ENCODE measurements at regions not wholly inside any gene's neighbourhood (a gene's known extent, or its start where the extent isn't known, plus 50 kb on each side); places are given as distances from the start of the nearest gene placed in this dataset.

GRCh38 chr4:166169111-166169510 lies 296.1 kb downstream of the TLL1 start:
- no peak overlapping the region for H3K27ac Mint-ChIP-seq (ENCODE audit: unreplicated experiment)
- H3K27me3 Mint-ChIP-seq (ENCODE audit: insufficient read depth, unreplicated experiment), result peaks cover 3% of the 10 kb centered on the region
- Histone ChIP-seq H3K27me3 (replicated peaks; ENCODE audit: control insufficient read depth, insufficient read depth, low read length) (no peaks in the 10 kb centered on the region), H3K36me3 (ENCODE audit: control insufficient read depth, insufficient read depth, low read length) (no peaks in the 10 kb centered on the region), H3K4me3 (ENCODE audit: low read depth, low read length) (no peak overlapping the region), H3K4me1 (no peaks in the 10 kb centered on the region), H3K9me3 (no peaks in the 10 kb centered on the region)
- H3K4me3 Mint-ChIP-seq (ENCODE audit: unreplicated experiment), result no peak overlapping the region
- H3K9me3 Mint-ChIP-seq (ENCODE audit: unreplicated experiment), result no peaks in the 10 kb centered on the region
- BruUV-seq (replicated peaks), result no TSS peak
- TF ChIP-seq CTCF (IDR thresholded peaks at IDR 0.05; ENCODE audit: insufficient read depth in 1 of 2, low read depth in 1 of 2, low read length in 1 of 2, severe bottlenecking in 1 of 2, unreplicated experiment in 1 of 2), result peak in 1 of 2 experiments; percentile 28
- no peaks in the 10 kb centered on the region for H3K4me1 Mint-ChIP-seq (ENCODE audit: low read depth, unreplicated experiment)
- intact Hi-C loops (cut with micrococcal nuclease; ENCODE audit: unreplicated experiment), result loop anchor here (5.0 kb wide), 1 partner anchor 1453 kb away; no protein-coding TSS in a partner anchor
- ChIA-PET CTCF (no interaction called here), POLR2A (no interaction called here)
- no peaks in the 10 kb centered on the region for H3K36me3 Mint-ChIP-seq (ENCODE audit: insufficient read depth, unreplicated experiment)
- peak in 1 of 2 experiments; percentile 2 for DNase-seq

- CTCF ChIA-PET, result no interaction called here
These were observed 299.6 kb downstream of the TLL1 start for GRCh38 chr4:166172619-166173018.

GRCh38 chr4:166174717-166175490 lies 301.9 kb downstream of the TLL1 start:
- no peaks in the 10 kb centered on the region for H3K4me1 ChIP-seq
- intact Hi-C loops (cut with micrococcal nuclease; ENCODE audit: unreplicated experiment), result no loop called here
- Mint-ChIP-seq H3K9me3 (ENCODE audit: unreplicated experiment) (no peaks in the 10 kb centered on the region), H3K27ac (ENCODE audit: unreplicated experiment) (no peak overlapping the region), H3K36me3 (ENCODE audit: insufficient read depth, unreplicated experiment) (no peaks in the 10 kb centered on the region), H3K4me1 (ENCODE audit: low read depth, unreplicated experiment) (no peaks in the 10 kb centered on the region), H3K27me3 (ENCODE audit: insufficient read depth, unreplicated experiment) (peaks cover 3% of the 10 kb centered on the region), H3K4me3 (ENCODE audit: unreplicated experiment) (no peak overlapping the region)
- no peak for DNase-seq
- ChIA-PET CTCF (no interaction called here), POLR2A (no interaction called here)
- H3K9me3 ChIP-seq, result no peaks in the 10 kb centered on the region
- BruUV-seq (replicated peaks), result no TSS peak
- no peak overlapping the region for H3K4me3 ChIP-seq (ENCODE audit: low read depth, low read length)
- H3K27me3 ChIP-seq (replicated peaks; ENCODE audit: control insufficient read depth, insufficient read depth, low read length), result no peaks in the 10 kb centered on the region
- TF ChIP-seq CTCF (IDR thresholded peaks at IDR 0.05; ENCODE audit: insufficient read depth in 1 of 2, low read depth in 1 of 2, low read length in 1 of 2, severe bottlenecking in 1 of 2, unreplicated experiment in 1 of 2), result no peak
- no peaks in the 10 kb centered on the region for H3K36me3 ChIP-seq (ENCODE audit: control insufficient read depth, insufficient read depth, low read length)

More at GRCh38 chr4:166172619-166173018, 299.6 kb downstream of the TLL1 start:
- Mint-ChIP-seq H3K9me3 (ENCODE audit: unreplicated experiment) (no peaks in the 10 kb centered on the region), H3K4me3 (ENCODE audit: unreplicated experiment) (no peak overlapping the region), H3K36me3 (ENCODE audit: insufficient read depth, unreplicated experiment) (no peaks in the 10 kb centered on the region), H3K27ac (ENCODE audit: unreplicated experiment) (no peak overlapping the region), H3K4me1 (ENCODE audit: low read depth, unreplicated experiment) (no peaks in the 10 kb centered on the region), H3K27me3 (ENCODE audit: insufficient read depth, unreplicated experiment) (peaks cover 4% of the 10 kb centered on the region)
- intact Hi-C loops (cut with micrococcal nuclease; ENCODE audit: unreplicated experiment), result no loop called here
- no TSS peak for BruUV-seq (replicated peaks)
- Histone ChIP-seq H3K4me1 (no peaks in the 10 kb centered on the region), H3K4me3 (ENCODE audit: low read depth, low read length) (no peak overlapping the region), H3K27me3 (replicated peaks; ENCODE audit: control insufficient read depth, insufficient read depth, low read length) (no peaks in the 10 kb centered on the region), H3K9me3 (no peaks in the 10 kb centered on the region), H3K36me3 (ENCODE audit: control insufficient read depth, insufficient read depth, low read length) (no peaks in the 10 kb centered on the region)
- DNase-seq, result no peak
- TF ChIP-seq CTCF (IDR thresholded peaks at IDR 0.05; ENCODE audit: insufficient read depth in 1 of 2, low read depth in 1 of 2, low read length in 1 of 2, severe bottlenecking in 1 of 2, unreplicated experiment in 1 of 2), result no peak
- POLR2A ChIA-PET, result no interaction called here
